Testis (tissue), 2 donors: ENCODE measurements at regions not wholly inside any gene's neighbourhood (a gene's known extent, or its start where the extent isn't known, plus 50 kb on each side); places are given as distances from the start of the nearest gene placed in this dataset.
"Not testable (repeated sequence)": the region's sequence is repeated elsewhere in the genome, so short reads cannot be mapped to it uniquely, and the experiment has no call there.

Experiments
- POLR2A ChIP-seq: fragments of 450-650 bp; IDR thresholded peaks from one replicate; pipeline ENCODE4 v1.6.1; 2017; ENCODE audit warnings: antibody characterized with exemption, mild to moderate bottlenecking, moderate library complexity
- TF ChIP-seq, protein P1 (sequence below), 3 experiments: fragments of 450-650 bp in 2 of 3; fragments of 200-600 bp in 1 of 3; sonication (generic) in 1 of 3; IDR thresholded peaks; one replicate each; pipeline ENCODE4 v1.5.1; 2016 to 2019; ENCODE audit warnings: antibody characterized with exemption in 3 of 3, mild to moderate bottlenecking in 2 of 3, moderate library complexity in 1 of 3

- TF ChIP-seq, protein P1, sequence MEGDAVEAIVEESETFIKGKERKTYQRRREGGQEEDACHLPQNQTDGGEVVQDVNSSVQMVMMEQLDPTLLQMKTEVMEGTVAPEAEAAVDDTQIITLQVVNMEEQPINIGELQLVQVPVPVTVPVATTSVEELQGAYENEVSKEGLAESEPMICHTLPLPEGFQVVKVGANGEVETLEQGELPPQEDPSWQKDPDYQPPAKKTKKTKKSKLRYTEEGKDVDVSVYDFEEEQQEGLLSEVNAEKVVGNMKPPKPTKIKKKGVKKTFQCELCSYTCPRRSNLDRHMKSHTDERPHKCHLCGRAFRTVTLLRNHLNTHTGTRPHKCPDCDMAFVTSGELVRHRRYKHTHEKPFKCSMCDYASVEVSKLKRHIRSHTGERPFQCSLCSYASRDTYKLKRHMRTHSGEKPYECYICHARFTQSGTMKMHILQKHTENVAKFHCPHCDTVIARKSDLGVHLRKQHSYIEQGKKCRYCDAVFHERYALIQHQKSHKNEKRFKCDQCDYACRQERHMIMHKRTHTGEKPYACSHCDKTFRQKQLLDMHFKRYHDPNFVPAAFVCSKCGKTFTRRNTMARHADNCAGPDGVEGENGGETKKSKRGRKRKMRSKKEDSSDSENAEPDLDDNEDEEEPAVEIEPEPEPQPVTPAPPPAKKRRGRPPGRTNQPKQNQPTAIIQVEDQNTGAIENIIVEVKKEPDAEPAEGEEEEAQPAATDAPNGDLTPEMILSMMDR (IDR thresholded peaks at IDR 0.05): not testable (repeated sequence)
- not testable (repeated sequence) for TF ChIP-seq POLR2A
Observed at GRCh38 chr7:56373314-56373713, 257.1 kb upstream of the NUPR2 start.
